NCI-H2029 (cell line): ENCODE measurements at regions not wholly inside any gene's neighbourhood (a gene's known extent, or its start where the extent isn't known, plus 50 kb on each side); places are given as distances from the start of the nearest gene placed in this dataset.
A peak's percentile ranks its signal among the peaks of the same experiment; 100 is the strongest.

ENCODE experiments used
- DNase-seq: peaks from one replicate; lab custom pipeline; 2025; lab: John Stamatoyannopoulos, UW

DNA sequence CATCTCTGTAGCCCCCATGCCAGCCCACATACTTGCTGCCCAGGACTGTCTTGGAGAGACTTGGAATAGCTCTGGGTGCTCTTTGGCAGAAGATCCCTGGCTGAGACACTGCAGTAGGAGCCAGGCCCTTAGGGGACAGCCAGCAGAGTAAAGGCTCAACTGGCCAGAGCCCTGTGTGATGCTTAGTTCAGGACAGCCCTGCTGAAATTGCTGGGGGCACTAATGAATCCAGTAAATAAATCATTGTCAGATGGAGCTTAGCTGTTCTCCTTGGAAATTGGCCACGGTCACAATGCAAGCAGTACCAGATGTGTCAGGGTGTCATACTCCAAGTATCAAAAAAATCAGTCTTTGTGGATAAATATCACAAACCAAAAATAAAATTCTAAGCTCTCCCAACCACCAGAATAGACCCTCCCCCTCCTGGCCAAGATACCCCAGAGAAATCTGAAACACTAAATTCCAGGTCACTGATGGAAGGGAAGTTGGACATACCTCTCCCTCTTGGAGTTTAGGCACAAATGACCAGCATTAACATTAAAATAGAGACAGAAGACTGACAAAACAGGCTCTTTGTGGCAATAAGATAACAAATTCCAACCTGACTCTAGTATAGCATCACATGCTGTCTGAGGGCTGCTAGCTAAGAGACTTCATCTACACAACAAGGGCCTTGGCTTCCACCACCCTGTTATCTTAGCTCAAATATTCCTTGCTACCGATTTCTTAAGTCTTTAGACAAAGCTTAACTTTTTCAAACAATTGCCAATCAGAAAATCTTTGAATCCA lies 83.2 kb upstream of the DNAH14 start:
- no peak for DNase-seq

DNA sequence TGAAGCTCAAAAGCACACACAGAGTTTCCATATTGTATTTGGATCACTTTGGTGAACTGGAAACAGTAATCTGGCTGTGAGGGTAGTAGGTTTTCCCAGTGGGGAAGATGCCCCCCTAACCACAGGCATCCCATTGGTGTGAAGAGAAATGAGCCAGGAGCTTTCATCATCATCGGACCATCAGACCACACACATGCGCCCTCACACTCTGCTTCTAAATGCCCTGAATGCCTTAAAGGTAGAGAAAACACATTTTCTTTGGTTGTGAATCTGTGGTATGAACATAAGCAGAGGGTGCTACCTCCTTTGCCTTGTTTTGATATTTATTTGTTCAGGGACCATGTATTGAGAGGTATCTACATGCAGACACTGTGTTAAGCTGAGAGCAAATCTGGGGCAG lies 79.0 kb upstream of the DNAH14 start:
- no peak for DNase-seq

DNA sequence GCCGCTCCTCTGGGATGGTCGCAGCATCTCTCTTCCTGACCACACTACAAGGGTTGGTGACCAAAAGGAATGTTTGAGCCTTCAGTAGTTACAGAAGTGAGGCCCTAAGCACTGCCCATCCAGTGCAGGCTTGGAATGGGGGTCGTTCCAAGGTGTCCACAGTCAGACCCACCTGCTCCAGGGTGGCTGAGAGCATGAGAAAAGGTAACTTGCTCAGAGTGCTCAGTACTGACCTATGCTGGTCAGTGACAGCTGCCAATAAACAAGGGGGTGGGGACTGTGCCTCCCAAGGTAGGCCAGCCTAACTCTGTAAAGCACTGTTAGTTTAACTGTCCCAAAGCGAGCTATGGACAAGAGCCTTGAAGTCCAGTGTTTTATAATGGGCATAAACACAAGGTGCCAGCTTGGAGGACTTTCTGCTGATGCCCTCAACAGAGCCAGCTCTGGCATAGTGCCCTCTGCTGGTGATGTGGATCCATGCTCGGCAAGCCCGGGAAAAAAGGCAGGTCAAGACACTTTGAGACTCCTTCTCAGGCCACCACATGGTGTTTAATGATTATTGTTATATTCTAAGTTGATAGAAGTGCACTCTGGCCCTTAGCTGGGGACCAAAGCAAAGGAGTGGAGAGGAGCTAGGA lies 78.1 kb upstream of the DNAH14 start:
- peak; percentile 17 for DNase-seq

DNA sequence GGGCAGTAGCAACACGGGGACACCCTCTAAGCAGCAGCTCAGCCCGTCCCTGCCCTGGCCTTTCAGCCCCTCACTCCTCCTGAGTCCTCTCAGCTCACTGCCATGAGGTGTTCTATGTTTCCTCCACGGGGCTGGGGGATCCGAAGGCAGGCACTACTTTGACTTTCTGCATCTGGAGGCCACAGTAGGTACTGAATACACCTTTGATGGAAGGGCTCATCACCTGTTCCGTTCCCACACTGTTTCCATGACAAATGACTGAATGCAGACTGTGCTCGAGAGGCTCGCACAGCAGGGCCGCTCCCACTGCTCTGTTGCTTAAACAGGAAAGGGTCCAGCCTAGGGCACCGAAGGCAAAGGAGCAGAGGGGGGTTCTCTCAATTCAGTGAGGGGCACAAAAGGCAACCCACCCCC lies 77.6 kb upstream of the DNAH14 start:
- DNase-seq, result no peak

DNA sequence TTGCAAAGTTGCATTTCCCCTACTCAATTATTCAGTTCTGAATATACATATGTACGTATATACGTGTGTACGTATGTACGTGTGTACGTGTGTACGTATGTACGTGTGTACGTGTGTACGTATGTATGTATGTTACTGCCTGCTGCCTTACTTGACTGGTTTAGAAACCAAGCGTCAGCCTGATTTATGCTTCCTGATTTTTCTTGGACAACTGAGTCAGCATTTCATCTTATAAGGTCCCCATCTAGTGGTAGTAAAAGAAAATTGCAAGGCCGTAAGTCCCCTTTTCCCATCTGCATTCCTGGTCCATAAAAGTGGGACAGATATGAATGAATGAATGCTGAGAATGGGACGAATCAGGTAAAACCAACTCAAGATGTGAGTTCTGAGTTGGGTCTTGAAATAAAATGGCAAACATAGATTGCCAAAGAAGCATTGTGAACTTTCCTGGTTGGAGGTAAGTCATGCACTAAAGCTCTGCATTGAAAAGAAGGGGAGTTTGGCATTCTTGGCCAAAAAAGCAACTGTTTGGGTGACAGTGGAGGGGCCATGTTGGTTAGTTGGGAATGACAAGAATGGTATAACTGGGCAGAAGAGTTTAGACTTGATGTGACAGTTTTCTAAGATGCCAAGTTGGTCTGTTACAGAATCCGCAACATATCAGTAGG lies 76.4 kb upstream of the DNAH14 start:
- DNase-seq, result peak; percentile 43

DNA sequence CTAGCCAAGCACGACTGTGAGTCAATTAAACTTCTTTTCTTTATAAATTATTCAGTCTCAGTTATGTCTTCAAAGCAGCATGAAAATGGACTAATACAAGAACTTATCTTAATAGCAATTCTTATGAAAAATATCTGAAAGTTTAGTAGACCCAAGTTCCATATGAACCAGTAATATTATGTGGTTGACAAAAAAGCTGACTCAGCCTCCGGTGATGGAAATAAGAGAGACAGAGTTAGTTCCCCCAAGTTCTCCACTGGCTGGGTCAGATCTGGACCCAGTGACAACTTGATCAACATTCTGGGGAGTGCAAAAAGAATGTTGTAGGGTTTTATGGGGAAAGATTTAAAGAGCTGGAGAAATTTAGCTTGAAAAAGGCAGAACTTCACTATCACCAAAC lies 72.5 kb upstream of the DNAH14 start:
- DNase-seq, result no peak

DNA sequence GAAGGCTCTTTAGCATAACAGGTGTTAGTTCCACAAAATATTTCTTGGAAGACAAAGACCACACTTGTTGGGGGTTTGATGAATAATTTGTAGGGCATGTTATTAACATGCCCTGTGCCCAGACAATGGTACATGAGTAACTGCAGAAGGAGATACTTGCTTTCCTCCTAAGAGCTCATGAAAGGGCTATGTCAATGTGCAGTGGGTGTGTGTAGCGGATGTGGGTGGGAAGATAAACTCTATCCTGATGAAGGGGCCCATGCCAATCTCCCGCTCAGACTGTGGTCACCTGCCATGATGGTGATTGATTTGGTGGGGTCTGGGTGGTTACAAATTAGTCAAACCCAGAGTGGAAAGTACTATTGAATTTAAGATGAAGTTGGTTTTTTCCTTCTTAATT lies 69.8 kb upstream of the DNAH14 start:
- no peak for DNase-seq

DNA sequence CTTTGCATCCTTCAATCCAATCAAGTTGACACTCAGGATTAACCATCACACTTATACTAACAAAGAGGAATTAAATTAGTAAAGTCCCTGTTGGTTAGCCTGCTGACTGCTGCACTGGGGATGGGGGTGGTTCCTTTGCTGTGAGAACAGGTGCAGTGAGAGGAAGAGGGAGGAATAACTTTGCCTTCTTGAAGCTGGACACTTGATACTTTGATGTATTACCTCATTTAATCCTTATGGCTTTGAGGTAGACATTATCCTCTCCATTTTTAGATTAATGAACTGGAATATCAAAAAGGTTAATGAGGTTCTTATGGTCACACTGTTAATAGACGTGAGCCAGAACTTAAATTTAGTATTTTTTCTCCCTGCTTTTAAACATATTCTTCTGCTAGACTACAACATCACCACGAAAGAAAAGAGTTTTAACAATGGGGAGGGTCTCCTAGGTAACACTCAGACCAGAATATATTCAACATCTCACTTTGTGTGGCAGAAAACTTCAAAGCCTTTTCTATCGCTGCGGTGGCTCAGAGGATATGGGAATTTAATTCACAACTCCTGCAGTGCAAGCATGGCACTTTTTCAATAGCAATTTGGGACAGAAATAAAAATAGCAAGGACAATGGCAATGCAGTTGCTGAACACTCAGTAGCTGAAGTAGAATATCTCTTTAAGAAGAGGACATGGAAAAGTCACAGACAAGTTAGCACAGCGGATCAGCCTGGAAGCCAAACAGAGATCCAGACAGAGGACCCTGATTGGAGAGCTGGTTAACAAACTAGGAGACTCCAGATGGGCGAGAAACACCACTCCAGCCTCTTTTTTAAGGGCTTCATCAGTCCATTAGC lies 68.8 kb upstream of the DNAH14 start:
- no peak for DNase-seq

DNA sequence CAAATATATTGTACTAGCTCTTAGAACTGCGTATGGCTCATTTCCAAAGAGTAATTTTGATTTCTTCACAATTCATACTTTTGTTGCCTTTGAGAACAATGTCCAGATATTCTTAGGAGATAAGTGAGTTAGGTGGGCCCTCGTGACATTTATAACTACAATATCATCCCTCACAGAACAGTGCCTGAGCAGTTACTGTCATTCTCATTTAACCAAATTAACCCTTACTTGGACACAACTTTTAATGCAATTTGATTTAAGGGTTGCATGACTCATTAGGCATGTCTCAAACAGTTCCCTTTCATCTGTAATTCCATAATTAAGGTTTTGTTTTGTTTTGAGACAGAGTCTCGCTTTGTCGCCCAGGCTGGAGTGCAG lies 68.1 kb upstream of the DNAH14 start:
- DNase-seq, result no peak

DNA sequence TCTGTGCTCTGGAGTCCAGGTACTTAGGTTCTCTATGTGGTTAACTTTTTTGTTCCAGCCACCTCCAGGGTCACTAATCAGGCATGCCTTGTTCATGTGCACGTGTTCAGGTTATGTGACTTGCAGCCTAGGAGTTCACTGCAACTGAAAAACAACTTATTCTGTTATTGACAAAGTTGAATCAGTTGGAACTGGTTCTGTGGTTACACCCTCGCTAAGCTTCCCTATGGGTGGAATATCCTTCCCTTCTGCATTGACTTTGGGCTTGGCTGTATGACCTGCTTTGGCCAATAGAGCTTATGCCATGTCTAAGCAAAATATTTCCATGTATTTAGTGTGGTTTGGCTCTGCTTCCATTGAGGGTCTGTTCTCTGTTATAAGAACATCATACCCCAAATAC lies 66.0 kb upstream of the DNAH14 start:
- DNase-seq, result no peak

DNA sequence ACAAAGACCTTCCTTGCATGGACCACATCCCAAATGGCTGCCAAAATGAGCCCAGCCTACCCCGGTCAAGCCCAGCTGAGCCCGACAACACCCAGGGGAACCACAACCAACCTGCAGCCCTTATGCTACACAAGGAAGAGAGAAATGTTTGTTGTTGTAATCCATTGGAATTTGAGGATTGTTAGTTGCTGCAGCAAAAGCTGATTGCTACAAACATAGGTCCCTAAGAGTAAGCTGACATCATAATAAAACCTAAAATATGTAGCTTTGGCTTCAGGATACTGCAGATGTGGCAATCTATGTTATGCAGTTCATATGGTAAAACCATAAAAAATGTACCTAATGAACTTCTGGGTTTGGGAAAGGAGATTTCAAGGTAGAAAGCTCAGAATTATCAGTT lies 65.5 kb upstream of the DNAH14 start:
- no peak for DNase-seq

DNA sequence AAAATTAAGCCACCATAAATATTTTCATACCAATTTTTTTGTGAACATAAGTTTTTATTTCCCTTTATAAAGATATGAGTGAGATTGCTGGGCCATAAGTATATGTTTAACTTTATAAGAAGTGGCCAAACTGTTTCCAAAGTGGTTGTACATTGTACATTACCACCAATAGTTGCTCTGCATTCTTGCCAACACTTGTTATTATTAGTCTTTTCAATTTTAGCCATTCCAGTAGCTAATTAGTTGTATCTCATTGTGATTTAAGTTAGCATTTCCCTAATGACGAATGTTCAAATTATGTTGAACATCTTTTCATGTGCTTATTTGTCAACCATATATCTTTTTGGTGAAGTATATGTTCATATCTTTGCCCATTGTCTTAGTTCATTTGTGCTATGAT lies 64.0 kb upstream of the DNAH14 start:
- no peak for DNase-seq

DNA sequence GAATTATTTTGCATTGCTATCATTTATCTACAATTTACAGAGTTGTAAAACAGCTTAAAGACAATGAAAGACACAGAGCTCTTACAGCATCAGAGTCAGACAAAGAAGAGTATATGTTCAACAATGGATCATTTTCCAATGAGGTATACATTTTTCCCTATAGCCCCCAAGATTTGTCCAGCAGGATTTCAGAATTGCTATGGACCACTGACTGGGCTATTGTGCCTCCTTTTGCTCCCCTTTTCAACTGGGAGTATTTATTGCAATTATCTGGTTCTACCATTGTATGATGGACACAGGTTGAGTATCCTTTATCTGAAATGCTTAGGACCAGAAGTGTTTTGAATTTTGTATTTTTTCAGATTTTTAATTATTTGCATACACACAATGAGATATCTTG lies 62.5 kb upstream of the DNAH14 start:
- DNase-seq, result no peak

DNA sequence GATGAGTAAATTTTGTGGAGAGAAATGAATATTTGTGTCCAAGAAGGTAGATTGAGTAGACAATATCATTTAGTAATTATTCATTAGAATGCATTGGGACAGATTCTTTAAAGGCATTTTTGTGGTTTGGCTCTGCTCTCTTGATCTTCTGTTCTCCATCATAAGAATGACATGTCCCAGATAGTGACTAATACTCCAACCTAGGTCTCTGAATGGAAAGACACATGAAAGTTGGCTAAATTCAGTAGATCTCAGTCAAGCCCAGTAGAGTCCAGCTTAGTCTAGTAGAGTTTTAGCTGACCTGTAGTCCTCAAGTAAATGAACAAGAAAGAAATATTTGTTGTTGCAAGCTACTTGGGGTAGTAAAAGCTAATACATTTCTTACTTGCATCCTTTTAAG lies 61.8 kb upstream of the DNAH14 start:
- DNase-seq, result no peak

DNA sequence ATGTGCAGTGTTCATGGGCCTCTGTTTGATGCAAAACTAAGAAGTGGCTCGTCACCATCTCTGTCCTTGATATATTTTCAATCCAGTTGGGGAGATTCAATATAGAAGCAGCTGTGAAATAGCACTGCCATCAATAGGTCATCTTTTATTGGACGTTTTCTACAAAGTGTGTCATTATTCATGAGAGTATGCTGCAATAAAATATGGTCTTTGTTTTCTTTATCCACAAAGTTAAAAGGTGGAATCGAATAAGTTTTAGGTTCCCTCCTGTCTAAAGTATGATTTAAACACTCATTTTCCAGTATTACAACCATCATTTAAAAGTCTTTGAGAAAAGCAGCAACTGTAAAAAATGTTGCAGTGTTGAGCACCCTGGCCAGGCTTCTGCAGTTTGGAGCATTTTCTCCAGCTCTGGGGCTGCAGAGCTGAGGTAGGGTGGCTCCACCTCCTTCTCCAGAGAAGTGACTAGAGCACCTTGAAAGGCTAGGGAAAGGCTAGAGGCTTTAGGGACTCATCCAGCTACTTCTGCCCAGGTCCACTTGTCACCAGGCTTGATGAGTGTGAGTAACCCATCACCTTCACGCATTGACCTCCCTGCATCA lies 56.5 kb upstream of the DNAH14 start:
- no peak for DNase-seq

DNA sequence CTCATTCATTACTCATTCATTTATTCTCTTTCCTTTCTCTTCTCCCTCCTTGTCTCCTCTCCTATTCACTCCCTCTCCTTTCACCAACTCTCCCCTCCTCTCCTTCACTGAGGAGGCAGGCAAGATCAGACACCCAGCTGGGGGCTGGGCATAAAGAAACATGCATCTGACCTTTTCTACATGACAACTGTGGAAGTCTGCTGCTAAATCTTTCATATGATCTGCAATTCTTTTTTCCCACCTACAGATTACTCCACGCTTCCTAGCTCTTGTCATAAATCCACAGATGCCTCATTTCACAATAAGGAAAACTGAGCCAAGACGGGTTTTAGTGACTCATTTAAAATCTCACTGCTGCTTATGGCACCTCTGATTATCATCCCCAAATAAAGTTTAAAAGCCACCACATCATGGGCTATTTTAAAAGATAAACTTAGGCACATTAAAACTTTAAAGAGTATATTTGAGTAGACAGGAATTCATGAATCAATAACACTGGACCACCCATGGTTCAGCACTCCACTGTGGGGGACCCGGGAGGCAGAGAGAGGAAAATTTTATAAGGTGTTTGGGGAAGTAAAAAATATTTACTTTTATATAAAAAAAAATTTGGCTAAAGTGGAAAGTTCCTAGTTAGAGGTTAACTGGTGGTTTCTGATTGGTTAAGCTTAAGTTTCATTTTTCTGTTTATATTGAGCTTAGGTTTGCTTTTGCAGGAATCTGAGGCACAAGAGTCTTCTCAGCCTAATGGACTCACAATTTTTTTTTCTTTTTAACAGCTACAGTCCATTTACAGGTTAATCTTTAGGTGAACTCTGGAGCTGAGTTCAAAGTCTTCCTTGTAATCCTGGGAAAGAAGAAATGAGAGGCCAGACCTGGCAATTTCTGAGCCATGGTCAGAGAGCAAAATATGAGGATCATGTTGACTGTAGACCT lies 55.8 kb upstream of the DNAH14 start:
- DNase-seq, result no peak

DNA sequence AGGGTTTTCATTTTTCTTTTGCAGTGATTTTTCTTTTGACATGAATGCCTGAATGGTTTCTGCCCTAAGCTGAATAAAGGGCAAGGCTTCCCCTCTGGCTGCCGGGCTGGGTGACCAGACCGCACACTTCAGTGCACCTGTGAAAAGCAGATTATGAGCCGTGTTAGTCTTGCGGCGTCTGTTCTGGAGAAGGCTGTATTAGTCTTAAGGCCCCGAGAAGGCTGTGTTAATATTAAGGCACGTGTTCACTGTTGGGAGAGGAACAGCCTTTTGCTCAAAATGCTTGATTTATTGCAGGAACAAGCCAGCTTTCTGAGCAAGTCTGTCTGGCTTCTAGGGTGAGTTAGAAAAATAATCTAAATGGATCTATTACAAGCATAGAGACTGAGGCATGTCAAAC lies 54.7 kb upstream of the DNAH14 start:
- no peak for DNase-seq

DNA sequence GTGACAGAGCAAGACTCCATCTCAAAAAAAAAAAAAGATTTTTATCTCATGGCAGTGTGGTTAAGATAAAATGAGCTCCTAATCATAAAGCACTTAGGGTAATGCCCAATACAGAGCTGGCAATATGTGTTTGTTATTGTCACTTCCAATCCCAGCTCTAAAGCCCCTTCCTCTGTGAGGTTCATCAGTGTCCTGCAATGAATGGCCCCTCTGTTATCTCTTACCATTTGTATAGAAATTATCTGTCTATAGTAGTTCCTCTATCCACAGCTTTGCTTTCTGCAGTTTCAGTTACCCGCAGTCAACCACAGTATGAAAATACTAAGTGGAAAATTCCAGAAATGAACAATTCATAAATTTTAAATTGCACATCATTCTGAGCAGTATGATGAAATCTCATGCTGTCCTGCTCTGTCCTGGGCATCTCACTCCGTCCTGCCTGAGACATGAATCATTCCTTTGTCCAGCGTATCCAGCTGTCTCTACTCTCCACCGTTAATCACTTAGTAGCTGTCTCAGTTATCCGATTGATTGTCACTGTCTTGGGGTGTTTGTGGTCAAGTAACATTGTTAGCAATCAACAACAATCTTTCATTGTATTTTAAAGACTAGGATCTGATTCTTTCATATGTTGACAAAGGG lies 50.2 kb upstream of the DNAH14 start:
- DNase-seq, result no peak
